IMR-90 (cell line): ENCODE measurements at regions not wholly inside any gene's neighbourhood (a gene's known extent, or its start where the extent isn't known, plus 50 kb on each side); places are given as distances from the start of the nearest gene placed in this dataset.
A peak's percentile ranks its signal among the peaks of the same experiment; 100 is the strongest.

ENCODE experiments used
- ATAC-seq: fragments of 200-7000 bp; cut with Tn5 transposase; 2 replicates; pipeline ENCODE4 v1.9.1; 2020; ENCODE audit warnings: low read depth, mild to moderate bottlenecking, moderate library complexity
- BruUV-seq: library from RNA; stranded (reverse); fragments of 400-500 nt; replicated peaks from 2 replicates; lab custom pipeline; 2021; lab: Mats Ljungman, UMichigan
- CTCF ChIA-PET: fragments of 300-600 bp; formaldehyde crosslinking; extraction: SDS; loops from one replicate; lab custom pipeline; 2021; ENCODE audit warnings: antibody characterized with exemption; lab: Yijun Ruan, JAX
- POLR2A ChIA-PET: fragments of 300-600 bp; sonication (Branson Sonifier 250); formaldehyde crosslinking; loops from one replicate; lab custom pipeline; 2022; ENCODE audit warnings: antibody characterized with exemption; ENCODE audit not compliant: unreplicated experiment; lab: Charles Lee
- DNase-seq: peaks from one replicate; pipeline ENCODE4 v3.0.0; 2013
- H2AFZ ChIP-seq: replicated peaks from 2 replicates; pipeline ENCODE3; 2013; ENCODE audit warnings: low read length, mild to moderate bottlenecking; ENCODE audit not compliant: poor library complexity
- H2AK5ac ChIP-seq: 2 replicates; pipeline ENCODE4 v1.6.1; 2013; ENCODE audit warnings: low read depth, low read length, inconsistent platforms
- H2AK9ac ChIP-seq: replicated peaks from 2 replicates; pipeline ENCODE3; 2013; ENCODE audit warnings: mild to moderate bottlenecking, low read depth, low read length, moderate library complexity; ENCODE audit not compliant: poor library complexity
- H2BK120ac ChIP-seq: 2 replicates; pipeline ENCODE4 v1.6.1; 2013; ENCODE audit warnings: low read depth, low read length, inconsistent platforms
- H2BK15ac ChIP-seq: 3 replicates; pipeline ENCODE4 v1.6.1; 2013; ENCODE audit warnings: low read depth, low read length, inconsistent platforms
- H2BK20ac ChIP-seq: 2 replicates; pipeline ENCODE4 v1.6.1; 2013; ENCODE audit warnings: low read depth, mild to moderate bottlenecking, inconsistent platforms, low read length, moderate library complexity
- H2BK5ac ChIP-seq: 2 replicates; pipeline ENCODE4 v1.6.1; 2013; ENCODE audit warnings: mild to moderate bottlenecking, low read depth, low read length, inconsistent platforms; ENCODE audit not compliant: poor library complexity, severe bottlenecking
- H3K14ac ChIP-seq: replicated peaks from 2 replicates; pipeline ENCODE4 v1.6.1; 2013; ENCODE audit warnings: low read depth, low read length, inconsistent platforms
- H3K18ac ChIP-seq: 2 replicates; pipeline ENCODE4 v1.6.1; 2013; ENCODE audit warnings: low read depth, low read length, control low read depth
- H3K23ac ChIP-seq: 2 replicates; pipeline ENCODE4 v1.6.1; 2013; ENCODE audit warnings: low read depth, low read length, inconsistent platforms
- H3K27ac ChIP-seq: 2 replicates; pipeline ENCODE4 v1.5.1; 2013; ENCODE audit warnings: mild to moderate bottlenecking, control low read depth, low read length; ENCODE audit not compliant: insufficient read depth
- H3K27me3 ChIP-seq: 2 replicates; pipeline ENCODE4 v1.6.1; 2013; ENCODE audit warnings: low read length; ENCODE audit not compliant: control insufficient read depth, insufficient read depth
- H3K36me3 ChIP-seq: 2 replicates; pipeline ENCODE4 v1.6.1; 2013; ENCODE audit warnings: low read length, mixed read lengths; ENCODE audit not compliant: control insufficient read depth, insufficient read depth
- H3K4ac ChIP-seq: 2 replicates; pipeline ENCODE4 v1.6.1; 2013; ENCODE audit warnings: low read depth, low read length, inconsistent platforms
- H3K4me1 ChIP-seq: 2 replicates; pipeline ENCODE4 v1.6.1; 2013; ENCODE audit warnings: low read length, mixed read lengths; ENCODE audit not compliant: control insufficient read depth, insufficient read depth
- H3K4me2 ChIP-seq: 2 replicates; pipeline ENCODE4 v1.6.1; 2013; ENCODE audit warnings: low read depth, mild to moderate bottlenecking, control low read depth, low read length, moderate library complexity
- H3K4me3 ChIP-seq: 2 replicates; pipeline ENCODE4 v1.5.1; 2013; ENCODE audit warnings: low read depth, mild to moderate bottlenecking, control low read depth, low read length, moderate library complexity; ENCODE audit not compliant: insufficient read depth
- H3K56ac ChIP-seq: 2 replicates; pipeline ENCODE4 v1.6.1; 2013; ENCODE audit warnings: low read length, inconsistent platforms; ENCODE audit not compliant: insufficient read depth; ENCODE audit errors: extremely low read depth
- H3K79me1 ChIP-seq, 2 experiments: 2 replicates each; pipeline ENCODE4 v1.6.1; 2013; ENCODE audit warnings: low read length in 2 of 2, inconsistent platforms in 1 of 2, low read depth in 1 of 2
- H3K9ac ChIP-seq: 2 replicates; pipeline ENCODE4 v1.6.1; 2013; ENCODE audit warnings: low read depth, low read length, control low read depth
- H3K9me1 ChIP-seq: 2 replicates; pipeline ENCODE4 v1.6.1; 2013; ENCODE audit warnings: low read length, inconsistent platforms; ENCODE audit not compliant: insufficient read depth
- H3K9me3 ChIP-seq: 2 replicates; pipeline ENCODE4 v1.6.1; 2013; ENCODE audit warnings: low read length; ENCODE audit not compliant: control insufficient read depth, insufficient read depth
- H4K20me1 ChIP-seq: 2 replicates; pipeline ENCODE4 v1.6.1; 2013; ENCODE audit warnings: low read length, inconsistent platforms; ENCODE audit not compliant: insufficient read depth
- H4K5ac ChIP-seq: 2 replicates; pipeline ENCODE4 v1.6.1; 2013; ENCODE audit warnings: mild to moderate bottlenecking, low read depth, low read length, control low read depth
- H4K8ac ChIP-seq, 2 experiments: 2 replicates each; pipeline ENCODE4 v1.6.1; 2013; ENCODE audit warnings: low read depth in 2 of 2, low read length in 2 of 2, control low read depth in 1 of 2, inconsistent platforms in 1 of 2
- H4K91ac ChIP-seq: 2 replicates; pipeline ENCODE4 v1.6.1; 2013; ENCODE audit warnings: low read depth, low read length, inconsistent platforms; ENCODE audit not compliant: insufficient read depth
- CEBPB ChIP-seq: IDR thresholded peaks from 2 replicates; pipeline ENCODE4 v1.6.1; 2012; ENCODE audit warnings: low read depth, low read length, improper control_type of control experiment
- MAFK ChIP-seq: IDR thresholded peaks from 2 replicates; pipeline ENCODE4 v1.6.1; 2012; ENCODE audit warnings: low read depth, low read length, improper control_type of control experiment
- WGBS, 2 experiments: methylation state at CpG; one replicate each; pipeline versions ENCODE4 v1.1.5 to v1.1.7; 2013; ENCODE audit warnings: missing lambda C conversion rate in 2 of 2; ENCODE audit not compliant: insufficient read length in 1 of 2; ENCODE audit errors: extremely low coverage in 2 of 2; 5-methylcytosine and 5-hydroxymethylcytosine counted together
- dilution Hi-C: fragments of 300-500 bp; cut with HindIII; formaldehyde crosslinking; loops from one replicate; pipeline ENCODE4 v1.14.3; 2018; ENCODE audit warnings: low sequenced_read_pairs; ENCODE audit not compliant: unreplicated experiment
- in situ Hi-C: fragments of 300-500 bp; cut with MboI; formaldehyde crosslinking; loops from 3 replicates; pipeline ENCODE4 v1.14.3; 2019; ENCODE audit warnings: low sequenced_read_pairs, inconsistent platforms, mixed read lengths
- intact Hi-C: fragments of 100-400 bp; cut with micrococcal nuclease; formaldehyde crosslinking; loops from 2 replicates; pipeline ENCODE4 v1.10.0; 2022

DNA sequence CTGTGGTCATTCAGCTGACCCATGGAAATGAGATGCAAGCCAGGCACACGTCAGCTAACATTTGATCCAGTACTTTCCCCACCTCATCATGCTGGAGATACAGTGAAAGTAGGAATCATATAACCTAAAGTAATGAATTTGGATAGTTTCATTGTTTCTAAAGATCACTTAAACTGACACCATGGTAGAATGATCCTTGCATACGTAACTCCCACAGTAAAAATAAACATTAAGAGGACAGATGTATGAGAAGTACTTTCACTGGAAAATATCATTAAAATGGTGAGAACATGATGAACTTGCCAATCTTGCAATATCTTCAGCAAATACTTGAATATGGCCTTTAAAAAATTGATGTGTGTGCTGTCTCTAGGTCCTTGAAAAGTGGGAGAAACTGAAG lies 85.4 kb downstream of the MAIP1 start:
- Histone ChIP-seq H3K79me1 (no peaks in the 10 kb centered on the region), H3K14ac (peak overlapping the region; percentile 90), H2BK5ac (peak overlapping the region; percentile 30), H2AK9ac (no peak overlapping the region), H2BK120ac (peak overlapping the region; percentile 87), H4K5ac (peak overlapping the region; percentile 67), H3K23ac (peak overlapping the region; percentile 70; the same call in 1 of the 2 replicates), H4K8ac (peak overlapping the region; percentile 21 to 87; a peak in 2 of 4 replicates), H3K4ac (peak overlapping the region; percentile 92), H2BK15ac (peak overlapping the region; percentile 84; the same call in 2 of the 3 replicates), H3K56ac (no peak overlapping the region), H2AK5ac (peak overlapping the region; percentile 95; the same call in 1 of the 2 replicates), H3K9me3 (no peaks in the 10 kb centered on the region), H3K9me1 (peaks cover 13% of the 10 kb centered on the region), H3K9ac (no peak overlapping the region), H3K4me3 (no peak overlapping the region), H2BK20ac (peak overlapping the region; percentile 86), H3K4me2 (peak overlapping the region; percentile 3), H2AFZ (no peak overlapping the region), H3K4me1 (peaks cover 23% of the 10 kb centered on the region), H3K18ac (peak overlapping the region; percentile 91), H4K91ac (peak overlapping the region; percentile 64), H4K20me1 (no peaks in the 10 kb centered on the region), H3K27me3 (no peaks in the 10 kb centered on the region), H3K27ac (peak overlapping the region; percentile 56; the same call in 1 of the 2 replicates), H3K36me3 (no peaks in the 10 kb centered on the region)
- WGBS, 2 experiments, result no CpG with 5 or more reads among the region's 2 CpGs
- 0 out of 2 replicates have a peak, but pooled peaks have one; percentile 14 for TF ChIP-seq MAFK
- TF ChIP-seq CEBPB, result no peak
- ChIA-PET CTCF (interaction anchor here (1.4 kb wide), 1 partner anchor 55 kb away, joined by 4 read pairs; no protein-coding TSS in a partner anchor), POLR2A (no interaction called here)
- intact Hi-C loops (loop anchor here (2.0 kb wide), 1 partner anchor 268 kb away; no protein-coding TSS in a partner anchor), in situ Hi-C loops (no loop called here), dilution Hi-C loops (no loop called here)
- DNase-seq, result peak; percentile 85
- no peak for ATAC-seq
- no TSS peak for BruUV-seq
